ENCODE measurements at regions not wholly inside any gene's neighbourhood (a gene's known extent, or its start where the extent isn't known, plus 50 kb on each side); places are given as distances from the start of the nearest gene placed in this dataset.

DNA sequence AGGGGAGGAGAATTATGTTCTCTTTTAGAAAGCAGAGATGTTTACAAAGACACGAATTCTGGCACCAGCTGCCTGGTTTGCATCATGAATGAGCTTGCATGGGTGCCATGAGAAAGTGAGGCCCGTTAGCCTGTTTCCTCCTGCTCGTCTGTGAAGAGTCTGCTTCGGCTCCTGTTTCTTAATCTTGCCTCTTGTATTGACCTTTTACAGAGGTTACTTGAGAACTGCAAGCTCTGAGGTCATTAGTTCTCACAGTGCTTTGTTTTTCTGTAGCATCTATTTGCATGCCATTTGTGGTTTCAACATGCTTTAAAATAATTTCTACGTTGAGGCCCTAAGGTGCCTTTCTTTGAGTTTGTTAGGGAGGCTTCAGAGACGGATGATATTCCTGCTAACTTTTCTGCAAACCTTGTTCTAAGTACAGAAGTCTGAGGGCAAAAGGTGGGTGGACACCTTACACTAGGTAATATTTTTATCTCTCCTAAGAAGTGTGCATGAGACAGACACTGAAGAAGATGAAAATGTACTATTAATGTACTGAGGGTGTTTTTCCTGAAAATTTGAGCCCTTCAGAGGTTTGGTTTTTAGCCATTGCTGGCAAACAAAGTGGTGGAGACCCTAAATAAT is 53.4 kb upstream of the LINC00305 start:
- TF ChIP-seq CTCF (conservative IDR thresholded peaks at IDR 0.05) (no peak), ZFX (IDR thresholded peaks at IDR 0.05) (no peak)
